ENCODE measurements at regions not wholly inside any gene's neighbourhood (a gene's known extent, or its start where the extent isn't known, plus 50 kb on each side); places are given as distances from the start of the nearest gene placed in this dataset.

DNA sequence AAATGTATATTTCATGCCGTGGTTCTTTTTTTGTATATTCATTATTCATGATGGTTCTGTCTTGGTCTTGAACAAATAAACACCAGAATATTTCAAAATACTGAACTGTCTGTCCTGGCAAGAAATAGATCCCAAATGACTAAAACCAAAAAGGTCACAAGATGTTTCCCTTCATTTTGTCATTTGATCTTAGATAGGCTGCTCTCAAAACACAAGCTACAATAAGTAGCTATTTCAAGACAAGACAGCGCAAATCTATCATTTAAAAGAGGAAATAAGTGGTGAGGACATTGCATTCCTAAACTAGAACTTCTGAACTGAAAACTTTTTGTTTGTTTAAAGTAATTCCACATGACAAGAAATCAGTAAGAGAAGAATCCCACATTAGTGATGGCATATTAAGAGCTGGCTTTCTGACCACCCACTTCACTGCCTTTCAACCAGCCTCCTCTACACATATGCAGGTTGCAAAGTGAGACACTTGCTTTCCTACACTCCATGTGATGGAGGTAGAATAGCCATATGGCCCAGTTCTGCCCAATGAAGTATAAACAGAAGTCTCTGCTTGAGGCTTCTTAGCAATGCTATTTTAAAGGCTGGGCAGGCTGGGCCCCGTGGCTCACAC, 54.4 kb upstream of the CCDC28A start:
- TF ChIP-seq, protein P1, sequence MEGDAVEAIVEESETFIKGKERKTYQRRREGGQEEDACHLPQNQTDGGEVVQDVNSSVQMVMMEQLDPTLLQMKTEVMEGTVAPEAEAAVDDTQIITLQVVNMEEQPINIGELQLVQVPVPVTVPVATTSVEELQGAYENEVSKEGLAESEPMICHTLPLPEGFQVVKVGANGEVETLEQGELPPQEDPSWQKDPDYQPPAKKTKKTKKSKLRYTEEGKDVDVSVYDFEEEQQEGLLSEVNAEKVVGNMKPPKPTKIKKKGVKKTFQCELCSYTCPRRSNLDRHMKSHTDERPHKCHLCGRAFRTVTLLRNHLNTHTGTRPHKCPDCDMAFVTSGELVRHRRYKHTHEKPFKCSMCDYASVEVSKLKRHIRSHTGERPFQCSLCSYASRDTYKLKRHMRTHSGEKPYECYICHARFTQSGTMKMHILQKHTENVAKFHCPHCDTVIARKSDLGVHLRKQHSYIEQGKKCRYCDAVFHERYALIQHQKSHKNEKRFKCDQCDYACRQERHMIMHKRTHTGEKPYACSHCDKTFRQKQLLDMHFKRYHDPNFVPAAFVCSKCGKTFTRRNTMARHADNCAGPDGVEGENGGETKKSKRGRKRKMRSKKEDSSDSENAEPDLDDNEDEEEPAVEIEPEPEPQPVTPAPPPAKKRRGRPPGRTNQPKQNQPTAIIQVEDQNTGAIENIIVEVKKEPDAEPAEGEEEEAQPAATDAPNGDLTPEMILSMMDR (IDR thresholded peaks at IDR 0.05): no peak

DNA sequence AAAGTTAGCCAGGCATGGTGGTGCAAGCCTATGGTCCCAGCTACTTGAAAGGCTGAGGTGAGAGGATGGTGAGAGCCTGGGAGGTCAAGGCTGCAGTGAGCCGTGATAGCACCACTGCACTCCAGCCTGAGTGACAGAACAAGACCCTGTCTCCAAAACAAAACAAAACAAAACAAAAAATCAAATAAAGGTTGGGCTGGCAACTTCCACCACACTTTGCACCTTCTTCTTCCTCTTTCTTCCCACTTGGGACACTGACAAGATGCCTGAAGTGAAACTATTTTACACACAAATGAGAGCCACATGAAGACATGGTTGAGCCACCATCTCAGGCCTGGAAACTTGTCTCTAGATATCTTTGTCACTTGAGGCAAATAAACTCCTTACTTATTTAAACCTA, 53.8 kb upstream of the CCDC28A start:
- ATAC-seq: no peak
- Mint-ChIP-seq H3K27ac (no peak overlapping the region), H3K27me3 (ENCODE audit: low read depth in 2 of 2) (peaks cover 3 to 16% of the 10 kb centered on the region in 2 donors), H3K4me1 (peaks cover 0 to 5% of the 10 kb centered on the region in 2 donors), H3K9me3 (peaks cover 2% of the 10 kb centered on the region in 2 donors), H3K36me3 (no peaks in the 10 kb centered on the region), H3K4me3 (no peak overlapping the region)
- Histone ChIP-seq H3K27me3 (ENCODE audit: control insufficient read depth, insufficient read depth, low read length) (no peaks in the 10 kb centered on the region), H3K4me1 (ENCODE audit: control insufficient read depth, insufficient read depth, low read length) (no peaks in the 10 kb centered on the region), H3K9me3 (ENCODE audit: control insufficient read depth, insufficient read depth, low read length) (no peaks in the 10 kb centered on the region), H3K36me3 (ENCODE audit: control insufficient read depth, insufficient read depth, low read length) (no peaks in the 10 kb centered on the region), H3K4me3 (ENCODE audit: low read length) (no peak overlapping the region), H3K27ac (ENCODE audit: low read length) (no peak overlapping the region)
- intact Hi-C loops (cut with micrococcal nuclease): no loop called here
- 64% methylated on average over 1 of the region's 1 CpG for WGBS (ENCODE audit: insufficient coverage)
- no peak for DNase-seq
- TF ChIP-seq, protein P1 (IDR thresholded peaks at IDR 0.05): no peak

More for the DNA sequence above, 54.4 kb upstream of the CCDC28A start:
- H3K36me3 ChIP-seq (ENCODE audit: control insufficient read depth, insufficient read depth, low read length): no peaks in the 10 kb centered on the region
- DNase-seq (no peak), ATAC-seq (no peak)
- Mint-ChIP-seq H3K4me1 (peaks cover 0 to 5% of the 10 kb centered on the region in 2 donors), H3K9me3 (peaks cover 2 to 4% of the 10 kb centered on the region in 2 donors), H3K4me3 (no peak overlapping the region), H3K27ac (no peak overlapping the region), H3K36me3 (no peaks in the 10 kb centered on the region), H3K27me3 (ENCODE audit: low read depth in 2 of 2) (peaks cover 3 to 16% of the 10 kb centered on the region in 2 donors)
- H3K4me1 ChIP-seq (ENCODE audit: control insufficient read depth, insufficient read depth, low read length): no peaks in the 10 kb centered on the region
- intact Hi-C loops (cut with micrococcal nuclease): no loop called here
- WGBS (ENCODE audit: insufficient coverage): 92% methylated on average over 1 of the region's 3 CpGs
- H3K27ac ChIP-seq (ENCODE audit: low read length): no peak overlapping the region
- no peaks in the 10 kb centered on the region for H3K27me3 ChIP-seq (ENCODE audit: control insufficient read depth, insufficient read depth, low read length)
- H3K4me3 ChIP-seq (ENCODE audit: low read length): no peak overlapping the region
- no peaks in the 10 kb centered on the region for H3K9me3 ChIP-seq (ENCODE audit: control insufficient read depth, insufficient read depth, low read length)

DNA sequence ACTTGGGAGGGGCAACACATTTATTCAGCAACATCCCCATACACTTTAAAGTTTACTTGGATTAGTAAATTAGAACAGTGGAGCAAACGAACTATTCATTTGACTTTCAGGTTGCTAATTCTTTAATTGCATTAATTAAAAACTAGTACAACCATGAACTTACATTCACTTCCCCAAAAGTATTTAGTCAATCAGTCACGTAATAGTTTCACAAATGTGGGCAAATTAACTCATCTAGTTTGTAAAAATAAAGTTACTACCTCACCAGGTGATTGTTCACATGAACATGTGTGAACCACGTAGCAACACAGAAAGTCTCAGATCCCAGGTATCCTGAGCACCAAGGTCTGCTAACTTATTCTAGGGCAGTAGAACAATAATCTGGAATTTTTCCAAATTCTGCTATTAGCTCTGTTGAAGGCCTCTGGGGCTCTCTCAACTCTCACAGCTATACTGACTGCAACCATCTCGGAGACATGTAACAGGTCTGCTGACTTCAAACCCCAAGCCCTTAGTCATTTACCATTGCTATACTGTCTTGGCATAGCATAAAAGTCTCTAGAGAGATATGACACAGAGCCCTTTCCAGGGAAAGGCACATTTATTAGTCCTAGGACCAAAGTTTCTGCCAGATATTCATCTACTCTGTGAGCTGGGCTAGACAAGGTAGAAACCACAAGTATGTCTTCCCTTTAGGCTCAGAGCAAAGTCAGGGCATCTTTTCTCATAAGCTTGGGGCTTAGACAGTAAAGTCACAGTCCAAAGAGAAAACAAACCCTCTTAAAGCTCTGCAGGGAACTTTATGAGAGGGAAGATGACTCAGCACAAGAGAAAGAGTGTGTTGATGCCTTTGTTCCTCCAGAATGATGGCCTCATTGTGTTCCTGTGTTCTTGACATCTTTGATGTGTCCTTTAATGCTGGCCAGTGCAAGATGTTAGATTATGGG, 50.9 kb upstream of the CCDC28A start:
- TF ChIP-seq, protein P1 (IDR thresholded peaks at IDR 0.05): no peak
- 87% methylated on average over 4 of the region's 4 CpGs for WGBS (ENCODE audit: insufficient coverage)
- Histone ChIP-seq H3K4me3 (ENCODE audit: low read length) (no peak overlapping the region), H3K4me1 (ENCODE audit: control insufficient read depth, insufficient read depth, low read length) (no peaks in the 10 kb centered on the region), H3K9me3 (ENCODE audit: control insufficient read depth, insufficient read depth, low read length) (no peaks in the 10 kb centered on the region), H3K27ac (ENCODE audit: low read length) (no peak overlapping the region), H3K27me3 (ENCODE audit: control insufficient read depth, insufficient read depth, low read length) (no peaks in the 10 kb centered on the region), H3K36me3 (ENCODE audit: control insufficient read depth, insufficient read depth, low read length) (no peaks in the 10 kb centered on the region)
- Mint-ChIP-seq H3K4me3 (no peak overlapping the region), H3K27ac (no peak overlapping the region), H3K27me3 (ENCODE audit: low read depth in 2 of 2) (peaks cover 4 to 19% of the 10 kb centered on the region in 2 donors), H3K36me3 (no peaks in the 10 kb centered on the region), H3K9me3 (no peaks in the 10 kb centered on the region), H3K4me1 (peaks cover 0 to 5% of the 10 kb centered on the region in 2 donors)
- no peak for ATAC-seq
- DNase-seq: no peak
- intact Hi-C loops (cut with micrococcal nuclease): no loop called here

Measured in natural killer cell (primary cell).